HG02588 (cell line): ENCODE measurements at regions not wholly inside any gene's neighbourhood (a gene's known extent, or its start where the extent isn't known, plus 50 kb on each side); places are given as distances from the start of the nearest gene placed in this dataset.
"Not testable (repeated sequence)": the region's sequence is repeated elsewhere in the genome, so short reads cannot be mapped to it uniquely, and the experiment has no call there.

Experiments used
- ATAC-seq: cut with Tn5 transposase; IDR thresholded peaks from one replicate; pipeline ENCODE4 v1.9.1; 2021; ENCODE audit warnings: mild to moderate bottlenecking, moderate library complexity; ENCODE audit not compliant: unreplicated experiment

DNA sequence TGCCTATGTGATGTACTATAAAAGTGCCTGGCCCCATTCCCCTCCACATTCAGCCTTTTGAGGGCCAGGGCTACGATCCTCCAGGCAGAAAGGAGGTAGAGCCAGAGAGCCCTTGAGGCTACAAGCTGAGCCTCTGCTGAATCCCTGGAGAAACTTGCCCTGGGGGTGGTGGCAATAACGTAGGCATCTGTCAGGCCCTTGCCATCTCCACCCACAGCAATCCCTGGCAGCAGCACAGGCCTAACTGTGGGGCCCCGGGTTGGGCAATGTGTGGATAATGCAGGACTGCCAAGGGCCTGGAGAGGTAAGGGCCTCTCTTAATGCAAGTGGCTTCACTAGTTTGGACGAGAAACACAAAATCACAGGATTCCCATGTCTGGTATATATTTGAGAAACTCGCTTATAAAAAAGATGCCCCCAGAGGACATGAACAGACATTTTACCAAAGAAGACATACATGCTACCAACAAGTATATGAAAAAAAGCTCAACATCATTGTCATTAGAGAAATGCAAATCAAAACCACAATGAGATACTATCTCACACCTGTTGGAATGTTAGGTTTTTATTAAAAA, 99.0 kb downstream of the QRSL1 start:
- ATAC-seq, result no peak

DNA sequence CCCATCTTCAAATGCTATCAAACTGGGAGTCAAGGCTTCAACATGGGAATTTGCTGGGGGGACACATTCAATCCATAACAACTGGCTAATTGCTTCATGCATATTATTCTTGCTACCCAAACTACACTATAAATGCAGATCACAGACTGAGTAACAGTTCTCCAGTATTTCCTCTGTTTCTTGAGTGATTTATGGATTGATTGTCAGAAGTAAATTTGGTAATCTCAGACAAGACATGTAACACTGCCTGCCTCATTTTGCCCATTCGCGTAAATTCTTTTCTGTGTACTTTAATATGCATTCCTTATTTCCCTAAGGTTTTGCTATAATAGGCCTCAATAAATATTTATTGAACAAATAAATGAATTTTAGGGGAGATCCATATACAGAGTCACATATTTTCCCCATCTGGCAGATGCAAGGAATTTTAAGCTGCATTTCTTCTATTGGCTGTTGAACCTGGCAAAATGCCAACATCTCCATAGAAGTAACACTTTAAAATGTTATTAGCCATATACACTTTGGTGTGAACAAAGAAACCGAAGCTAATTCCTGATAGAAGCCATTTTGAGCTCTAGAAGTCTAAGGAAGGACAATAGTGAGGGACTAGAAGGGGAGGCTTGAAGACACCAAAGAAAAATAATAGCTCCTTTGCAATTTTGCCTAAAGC, 98.2 kb downstream of the QRSL1 start:
- ATAC-seq, result no peak

DNA sequence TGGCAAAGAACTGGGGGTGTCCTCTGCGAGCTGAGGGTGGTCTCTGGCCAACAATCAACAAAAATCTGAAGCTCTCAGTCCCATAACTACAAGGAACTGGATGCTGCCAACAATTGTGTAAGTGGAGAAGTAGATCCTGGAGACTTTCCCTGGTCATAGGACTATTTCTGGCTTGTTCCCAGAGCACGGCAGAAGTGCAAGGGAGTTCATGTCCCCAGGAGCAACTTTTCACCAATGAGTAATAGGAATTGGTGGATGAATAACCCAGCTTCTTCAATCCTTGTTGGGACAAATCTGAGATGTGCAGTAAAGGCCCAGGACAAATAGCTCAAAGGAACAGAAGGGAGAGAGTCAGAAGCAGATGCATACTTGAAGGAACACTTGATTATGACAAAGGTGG, 95.5 kb downstream of the QRSL1 start:
- ATAC-seq, result no peak

DNA sequence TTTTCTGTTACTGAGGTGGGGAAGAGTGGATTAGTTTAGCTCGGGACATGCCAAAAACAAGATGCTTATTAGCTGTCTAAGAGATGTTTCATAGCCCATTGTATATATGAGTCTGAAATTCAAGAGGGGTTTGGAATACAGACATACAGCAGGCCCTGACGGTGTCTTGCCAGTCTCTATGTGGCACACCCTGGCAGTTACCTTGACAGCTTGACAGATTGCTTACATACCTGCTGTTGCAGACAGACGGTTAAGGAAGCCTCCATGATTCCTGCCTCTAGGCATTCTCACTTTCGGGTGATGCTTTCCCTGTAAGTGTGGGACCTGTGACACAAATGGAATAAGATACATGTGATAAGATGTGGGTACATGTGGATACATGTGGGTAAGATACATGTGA, 95.0 kb downstream of the QRSL1 start:
- ATAC-seq, result no peak

DNA sequence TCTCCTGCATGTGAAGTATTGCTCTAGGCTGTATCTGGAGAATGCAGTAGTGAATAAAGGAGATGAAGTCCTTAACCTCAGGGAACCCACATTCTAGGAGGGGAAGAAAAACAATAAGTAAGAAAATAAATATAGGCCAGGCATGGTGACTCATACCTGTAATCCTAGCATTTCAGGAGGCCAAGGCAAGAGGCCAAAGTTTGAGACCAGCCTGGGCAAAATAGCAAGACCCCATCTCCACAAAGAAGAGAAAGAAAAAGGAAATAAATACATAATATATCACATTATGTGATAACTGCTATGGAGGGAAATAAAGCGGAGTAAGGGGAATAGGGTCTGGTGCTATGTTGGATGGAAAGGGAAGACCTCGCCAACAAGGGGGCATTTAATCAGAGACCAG, 94.0 kb downstream of the QRSL1 start:
- not testable (repeated sequence) for ATAC-seq

DNA sequence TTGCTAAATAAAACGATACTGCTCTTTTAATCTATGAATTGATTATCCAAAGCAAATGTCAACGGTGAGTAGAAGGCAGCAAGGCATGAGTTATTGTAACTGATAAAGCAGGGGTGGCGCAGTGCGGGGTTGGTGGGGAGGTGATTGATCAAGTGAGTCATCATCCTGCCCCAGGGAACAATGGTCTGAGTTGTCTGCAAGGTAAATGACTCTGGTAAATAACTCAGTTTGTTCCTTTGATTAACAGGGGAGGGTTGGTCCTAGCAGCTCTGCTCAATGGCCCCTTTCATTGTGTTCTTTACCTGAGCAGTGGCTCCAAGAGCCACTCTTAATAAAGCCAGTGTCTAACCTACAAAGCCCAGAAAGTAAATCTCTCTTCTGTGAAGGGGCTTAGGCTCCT, 91.8 kb downstream of the QRSL1 start:
- not testable (repeated sequence) for ATAC-seq
